HG03280 (cell line): ENCODE measurements at regions not wholly inside any gene's neighbourhood (a gene's known extent, or its start where the extent isn't known, plus 50 kb on each side); places are given as distances from the start of the nearest gene placed in this dataset.
"Not testable (repeated sequence)": the region's sequence is repeated elsewhere in the genome, so short reads cannot be mapped to it uniquely, and the experiment has no call there.

Experiments
- ATAC-seq: cut with Tn5 transposase; IDR thresholded peaks from one replicate; pipeline ENCODE4 v1.9.1; 2021; ENCODE audit warnings: mild to moderate bottlenecking, moderate library complexity; ENCODE audit not compliant: unreplicated experiment

GRCh38 chrX:121836000-121836399, 788.6 kb downstream of the GLUD2 start:
- no peak for ATAC-seq

GRCh38 chrX:121851033-121851432, 803.6 kb downstream of the GLUD2 start:
- ATAC-seq, result no peak

GRCh38 chrX:121853762-121854613, 806.6 kb downstream of the GLUD2 start:
- no peak for ATAC-seq

GRCh38 chrX:121854614-121854911, 807.2 kb downstream of the GLUD2 start:
- no peak for ATAC-seq

- ATAC-seq, result no peak
These were observed 811.6 kb downstream of the GLUD2 start for GRCh38 chrX:121858867-121859647.

GRCh38 chrX:121863976-121864375, 816.6 kb downstream of the GLUD2 start:
- ATAC-seq, result no peak

GRCh38 chrX:121864561-121864960, 817.2 kb downstream of the GLUD2 start:
- ATAC-seq, result no peak

GRCh38 chrX:121869876-121870477, 822.6 kb downstream of the GLUD2 start:
- no peak for ATAC-seq

- no peak for ATAC-seq
These were observed 823.7 kb downstream of the GLUD2 start for GRCh38 chrX:121871122-121871521.

GRCh38 chrX:121876305-121876704, 828.9 kb downstream of the GLUD2 start:
- no peak for ATAC-seq

GRCh38 chrX:121877337-121877736, 829.9 kb downstream of the GLUD2 start:
- ATAC-seq, result not testable (repeated sequence)

- ATAC-seq, result no peak
These were observed 839.1 kb downstream of the GLUD2 start for GRCh38 chrX:121886557-121886956.

- no peak for ATAC-seq
These were observed 847.3 kb downstream of the GLUD2 start for GRCh38 chrX:121894756-121895155.

GRCh38 chrX:121902463-121902862, 855.1 kb downstream of the GLUD2 start:
- ATAC-seq, result no peak

GRCh38 chrX:121903961-121904360, 856.6 kb downstream of the GLUD2 start:
- no peak for ATAC-seq

- ATAC-seq, result no peak
These were observed 873.8 kb downstream of the GLUD2 start for GRCh38 chrX:121921258-121921657.

- no peak for ATAC-seq
These were observed 884.2 kb downstream of the GLUD2 start for GRCh38 chrX:121931567-121931966.

GRCh38 chrX:121932688-121933087, 885.3 kb downstream of the GLUD2 start:
- no peak for ATAC-seq

GRCh38 chrX:121949041-121949760, 901.8 kb downstream of the GLUD2 start:
- no peak for ATAC-seq

GRCh38 chrX:121958886-121959285, 911.5 kb downstream of the GLUD2 start:
- ATAC-seq, result no peak

GRCh38 chrX:121975671-121976070, 928.3 kb downstream of the GLUD2 start:
- no peak for ATAC-seq
